Endothelial cell of umbilical vein (primary cell): ENCODE measurements at regions not wholly inside any gene's neighbourhood (a gene's known extent, or its start where the extent isn't known, plus 50 kb on each side); places are given as distances from the start of the nearest gene placed in this dataset.

ENCODE experiments used
- BruUV-seq: library from RNA; stranded (reverse); fragments of 400-500 nt; replicated peaks from 2 replicates; lab custom pipeline; 2021; lab: Mats Ljungman, UMichigan
- CTCF ChIA-PET: fragments of 300-600, 350-600 bp; sonication (Branson Sonifier 250); formaldehyde crosslinking; loops from one replicate; lab custom pipeline; 2021; ENCODE audit warnings: antibody characterized with exemption, inconsistent platforms; lab: Charles Lee
- POLR2A ChIA-PET: fragments of 300-600, 350-600 bp; sonication (Branson Sonifier 250); formaldehyde crosslinking; loops from one replicate; lab custom pipeline; 2021; ENCODE audit warnings: antibody characterized with exemption, inconsistent platforms; lab: Charles Lee
- DNase-seq: peaks from one replicate; pipeline ENCODE4 v3.0.0-alpha.2; 2011; ENCODE audit warnings: low read depth, low spot score
- FAIRE-seq: peaks from 2 replicates; lab custom pipeline; 2011; peaks lifted over from hg19 to GRCh38; lab: Jason Lieb, UNC
- H2AFZ ChIP-seq: 2 replicates; pipeline ENCODE4 v1.6.0; 2012; ENCODE audit warnings: low read depth, low read length, control low read depth, inconsistent platforms
- H3K27ac ChIP-seq: 2 replicates; pipeline ENCODE4 v1.5.1; 2011; ENCODE audit warnings: low read depth, mild to moderate bottlenecking, control low read depth, low read length, moderate library complexity; ENCODE audit not compliant: insufficient read depth
- H3K27me3 ChIP-seq, 2 experiments: 2 replicates each; pipeline versions ENCODE4 v1.6.0 to v1.6.1; 2011; ENCODE audit warnings: low read length in 2 of 2, mixed read lengths in 1 of 2; ENCODE audit not compliant: control insufficient read depth in 2 of 2, insufficient read depth in 2 of 2
- H3K36me3 ChIP-seq, 2 experiments: 2 replicates in 1 of 2; 3 replicates in 1 of 2; pipeline ENCODE4 v1.5.1; 2011; ENCODE audit warnings: low read length in 2 of 2, mild to moderate bottlenecking in 1 of 2, moderate library complexity in 1 of 2; ENCODE audit not compliant: control insufficient read depth in 2 of 2, insufficient read depth in 2 of 2; ENCODE audit errors: extremely low read depth in 1 of 2
- H3K4me1 ChIP-seq: 3 replicates; pipeline ENCODE4 v1.5.1; 2011; ENCODE audit warnings: mild to moderate bottlenecking, low read length; ENCODE audit not compliant: control insufficient read depth, insufficient read depth; ENCODE audit errors: extremely low read depth
- H3K4me2 ChIP-seq: 2 replicates; pipeline ENCODE4 v1.6.1; 2011; ENCODE audit warnings: low read length, control low read depth, mixed read lengths; ENCODE audit not compliant: insufficient read depth
- H3K4me3 ChIP-seq, 3 experiments: fragments of 200-600 bp in 1 of 3; sonication (generic), shearing (Covaris generic) in 1 of 3; replicated peaks in 1 of 3; 2 replicates each; pipeline ENCODE4 v1.5.1; 2011 to 2016; ENCODE audit warnings: control low read depth in 3 of 3, low read length in 3 of 3, mild to moderate bottlenecking in 2 of 3, inconsistent platforms in 1 of 3, low read depth in 1 of 3, moderate library complexity in 1 of 3; ENCODE audit not compliant: insufficient read depth in 1 of 3
- H3K79me2 ChIP-seq: 2 replicates; pipeline ENCODE4 v1.6.0; 2012; ENCODE audit warnings: low read length, inconsistent platforms; ENCODE audit not compliant: control insufficient read depth, insufficient read depth
- H3K9ac ChIP-seq: replicated peaks from 2 replicates; pipeline ENCODE3; 2011; ENCODE audit warnings: low read length, control low read depth; ENCODE audit not compliant: insufficient read depth; ENCODE audit errors: extremely low read depth
- H3K9me1 ChIP-seq: replicated peaks from 3 replicates; pipeline ENCODE4 v1.6.0; 2011; ENCODE audit warnings: mild to moderate bottlenecking, low read length; ENCODE audit not compliant: control insufficient read depth, insufficient read depth; ENCODE audit errors: extremely low read depth
- H3K9me3 ChIP-seq: replicated peaks from 2 replicates; pipeline ENCODE4 v1.5.1; 2012; ENCODE audit warnings: low read length, inconsistent platforms; ENCODE audit not compliant: control insufficient read depth, insufficient read depth
- H4K20me1 ChIP-seq: replicated peaks from 2 replicates; pipeline ENCODE3; 2011; ENCODE audit warnings: mild to moderate bottlenecking, low read length; ENCODE audit not compliant: control insufficient read depth, insufficient read depth; ENCODE audit errors: extremely low read depth
- CTCF ChIP-seq, 2 donors: IDR thresholded peaks; 1 replicate in 1 of 2; 2 replicates in 1 of 2; pipeline ENCODE4 v1.5.1; 2011; ENCODE audit warnings: low read length in 2 of 2, mild to moderate bottlenecking in 2 of 2, moderate library complexity in 2 of 2, control low read depth in 1 of 2, inconsistent platforms in 1 of 2, low read depth in 1 of 2; ENCODE audit not compliant: insufficient read depth in 1 of 2; ENCODE audit errors: extremely low read depth in 1 of 2
- MYC ChIP-seq: IDR thresholded peaks from one replicate; pipeline ENCODE4 v1.6.1; 2011; ENCODE audit warnings: mild to moderate bottlenecking, low read depth, low read length
- dilution Hi-C: fragments of 300-500 bp; cut with MboI; formaldehyde crosslinking; loops from one replicate; pipeline ENCODE4 v1.15.0; 2019; ENCODE audit warnings: low sequenced_read_pairs; ENCODE audit not compliant: extremely low pct_ligation_motif_present
- intact Hi-C: fragments of 100-400 bp; cut with micrococcal nuclease; formaldehyde crosslinking; loops from one replicate; pipeline ENCODE4 v1.10.0; 2022

- H3K4me1 ChIP-seq = no peaks in the 10 kb centered on the region
- CTCF ChIA-PET = no interaction called here
Observed at GRCh38 chr17:12229335-12229734, 208.7 kb downstream of the MAP2K4 start.

More at GRCh38 chr17:12229335-12229734, 208.7 kb downstream of the MAP2K4 start:
- intact Hi-C loops (no loop called here), dilution Hi-C loops (no loop called here)
- FAIRE-seq (no peak), DNase-seq (no peak)
- no peaks in the 10 kb centered on the region for H3K36me3 ChIP-seq
- no TSS peak for BruUV-seq
- no peak overlapping the region for H3K4me3 ChIP-seq
- H3K9me3 ChIP-seq = no peaks in the 10 kb centered on the region
- no peak overlapping the region for H2AFZ ChIP-seq
- TF ChIP-seq CTCF (IDR thresholded peaks at IDR 0.05; ENCODE audit: extremely low read depth in 1 of 2, insufficient read depth in 1 of 2, low read depth in 1 of 2, low read length in 2 of 2) = no peak
- no peak for TF ChIP-seq MYC
- H3K27me3 ChIP-seq = no peaks in the 10 kb centered on the region
- no peak overlapping the region for H3K9ac ChIP-seq
- H3K79me2 ChIP-seq = no peaks in the 10 kb centered on the region
- no peak overlapping the region for H3K27ac ChIP-seq
- POLR2A ChIA-PET = no interaction called here
- no peaks in the 10 kb centered on the region for H4K20me1 ChIP-seq
- no peak overlapping the region for H3K4me2 ChIP-seq
- H3K9me1 ChIP-seq = no peaks in the 10 kb centered on the region
